ENCODE measurements at regions not wholly inside any gene's neighbourhood (a gene's known extent, or its start where the extent isn't known, plus 50 kb on each side); places are given as distances from the start of the nearest gene placed in this dataset.

GRCh38 chr4:20302336-20302735, 50.6 kb downstream of the SLIT2 start:
- no peak for DNase-seq

GRCh38 chr4:20305976-20306375, 54.3 kb downstream of the SLIT2 start:
- no peak for DNase-seq

- peak; percentile 12 for DNase-seq
Observed at GRCh38 chr4:20311856-20312255, 60.2 kb downstream of the SLIT2 start.

- no peak for DNase-seq
Observed at GRCh38 chr4:20313237-20314030, 61.7 kb downstream of the SLIT2 start.

- DNase-seq, result no peak
Observed at GRCh38 chr4:20317424-20317985, 65.8 kb downstream of the SLIT2 start.

- no peak for DNase-seq
Observed at GRCh38 chr4:20318001-20318908, 66.5 kb downstream of the SLIT2 start.

GRCh38 chr4:20318909-20319277, 67.2 kb downstream of the SLIT2 start:
- no peak for DNase-seq

GRCh38 chr4:20319825-20320612, 68.3 kb downstream of the SLIT2 start:
- DNase-seq, result no peak

GRCh38 chr4:20323991-20324390, 72.3 kb downstream of the SLIT2 start:
- no peak for DNase-seq

GRCh38 chr4:20326460-20326859, 74.8 kb downstream of the SLIT2 start:
- no peak for DNase-seq

GRCh38 chr4:20326977-20327376, 75.3 kb downstream of the SLIT2 start:
- no peak for DNase-seq

- no peak for DNase-seq
Observed at GRCh38 chr4:20327808-20328207, 76.1 kb downstream of the SLIT2 start.

- no peak for DNase-seq
Observed at GRCh38 chr4:20331642-20332041, 79.9 kb downstream of the SLIT2 start.

- DNase-seq, result no peak
Observed at GRCh38 chr4:20333141-20333715, 81.5 kb downstream of the SLIT2 start.

GRCh38 chr4:20337261-20337664, 85.6 kb downstream of the SLIT2 start:
- no peak for DNase-seq

GRCh38 chr4:20338841-20339240, 87.1 kb downstream of the SLIT2 start:
- no peak for DNase-seq

GRCh38 chr4:20341134-20341738, 89.5 kb downstream of the SLIT2 start:
- DNase-seq, result peak; percentile 19

- no peak for DNase-seq
Observed at GRCh38 chr4:20347531-20347930, 95.8 kb downstream of the SLIT2 start.

GRCh38 chr4:20348411-20348810, 96.7 kb downstream of the SLIT2 start:
- no peak for DNase-seq

GRCh38 chr4:20351360-20352162, 99.9 kb downstream of the SLIT2 start:
- DNase-seq, result no peak

- no peak for DNase-seq
Observed at GRCh38 chr4:20352163-20352431, 100.4 kb downstream of the SLIT2 start.

GRCh38 chr4:20353646-20354045, 101.9 kb downstream of the SLIT2 start:
- no peak for DNase-seq

All from DMS79 treated with DMSO at 0.1 percent for 48 hours (cell line).